HG02763 (cell line): ENCODE measurements at regions not wholly inside any gene's neighbourhood (a gene's known extent, or its start where the extent isn't known, plus 50 kb on each side); places are given as distances from the start of the nearest gene placed in this dataset.
"Not testable (repeated sequence)": the region's sequence is repeated elsewhere in the genome, so short reads cannot be mapped to it uniquely, and the experiment has no call there.

Experiments
- ATAC-seq: cut with Tn5 transposase; IDR thresholded peaks from one replicate; pipeline ENCODE4 v1.9.1; 2021; ENCODE audit warnings: mild to moderate bottlenecking, moderate library complexity; ENCODE audit not compliant: unreplicated experiment

DNA sequence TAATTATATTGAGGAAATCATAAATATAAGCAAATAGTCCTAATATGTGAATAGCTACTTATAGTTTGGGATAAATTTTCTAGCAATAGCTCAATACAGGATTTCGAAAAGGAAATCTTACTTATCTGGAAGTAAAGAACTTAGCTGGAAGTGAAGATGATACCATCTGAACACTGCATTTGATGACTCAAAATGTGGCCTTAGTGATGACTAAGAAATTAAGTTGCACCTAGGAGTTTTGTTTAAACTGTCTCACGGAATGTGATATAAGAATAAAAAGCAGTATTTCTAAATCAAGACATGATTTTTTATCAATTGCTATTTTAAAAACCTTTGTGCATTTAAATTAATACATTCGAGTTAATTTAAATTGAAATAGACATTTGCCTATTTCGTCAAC, 91.2 kb downstream of the EOMES start:
- no peak for ATAC-seq

DNA sequence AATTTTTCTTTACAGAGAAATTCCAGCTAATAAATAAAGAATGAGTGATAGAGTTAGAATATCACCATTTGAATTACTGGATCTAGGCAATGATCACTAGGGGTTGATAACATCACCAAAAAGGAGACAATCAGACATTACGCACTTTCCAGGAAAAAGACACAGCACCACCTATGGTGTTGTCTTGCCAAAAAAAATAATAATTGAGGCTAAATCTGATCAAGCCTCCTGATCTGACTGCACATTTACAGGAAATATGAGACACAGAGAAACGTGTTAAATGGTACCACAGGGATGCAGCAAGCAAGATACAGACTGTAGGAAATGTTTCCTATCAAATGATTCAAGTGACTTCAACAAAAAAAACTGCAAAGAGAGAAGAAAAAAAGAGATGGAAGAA, 92.8 kb downstream of the EOMES start:
- no peak for ATAC-seq

DNA sequence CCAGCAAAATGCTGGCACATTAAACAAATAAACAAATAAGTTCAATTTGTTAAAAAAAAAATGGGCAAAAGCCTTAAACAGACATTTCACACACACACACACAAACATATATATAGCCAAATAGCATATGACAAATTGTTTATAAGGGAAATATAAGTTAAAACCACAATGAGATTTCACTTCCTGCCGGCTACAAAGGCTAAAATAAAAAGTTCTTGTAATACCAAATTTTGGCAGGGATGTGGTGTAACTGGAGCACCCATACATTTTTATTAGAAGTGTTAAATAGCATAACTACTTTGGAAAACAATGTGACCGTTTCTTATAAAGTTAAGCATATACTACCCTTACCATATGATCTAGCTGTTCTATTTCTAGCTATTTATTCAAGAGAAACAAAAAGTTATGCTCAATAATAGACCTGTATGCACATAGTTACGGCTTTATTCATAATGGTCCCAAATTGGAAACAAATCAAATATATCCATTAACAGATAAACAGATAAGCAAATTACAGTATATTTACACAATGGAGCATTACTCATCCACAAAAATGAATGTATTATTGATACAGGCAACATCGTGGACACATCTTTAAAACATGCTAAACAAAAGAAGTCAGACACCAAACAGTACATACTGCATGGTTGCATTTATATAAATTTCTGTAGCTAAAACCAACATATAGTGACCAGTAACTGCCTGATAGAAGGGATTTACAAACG, 93.9 kb downstream of the EOMES start:
- no peak for ATAC-seq

DNA sequence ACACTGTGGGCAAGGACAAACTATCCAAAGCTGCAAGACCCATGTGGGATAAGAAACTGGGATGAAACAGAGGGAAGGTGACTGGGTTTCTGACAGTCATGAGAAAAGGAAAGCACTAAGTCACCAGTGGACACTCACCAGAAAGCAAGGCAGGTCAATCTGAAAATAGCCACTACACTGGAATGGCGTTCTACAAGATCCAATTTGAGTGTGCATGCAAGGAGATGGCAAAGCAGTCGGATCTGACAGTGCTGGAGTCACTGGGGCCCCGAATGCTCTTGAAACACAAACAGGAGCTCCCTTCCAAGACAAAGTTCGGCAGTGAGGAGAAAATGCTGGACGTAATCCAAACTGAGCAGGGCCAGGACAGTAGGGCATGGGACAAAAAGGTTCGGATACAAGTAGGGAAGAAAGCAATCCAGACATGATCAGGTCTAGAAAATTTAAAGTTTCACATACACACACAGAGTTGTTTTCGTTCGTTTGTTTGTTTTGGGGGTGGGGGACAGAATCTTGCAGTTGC, 95.5 kb downstream of the EOMES start:
- ATAC-seq: no peak

DNA sequence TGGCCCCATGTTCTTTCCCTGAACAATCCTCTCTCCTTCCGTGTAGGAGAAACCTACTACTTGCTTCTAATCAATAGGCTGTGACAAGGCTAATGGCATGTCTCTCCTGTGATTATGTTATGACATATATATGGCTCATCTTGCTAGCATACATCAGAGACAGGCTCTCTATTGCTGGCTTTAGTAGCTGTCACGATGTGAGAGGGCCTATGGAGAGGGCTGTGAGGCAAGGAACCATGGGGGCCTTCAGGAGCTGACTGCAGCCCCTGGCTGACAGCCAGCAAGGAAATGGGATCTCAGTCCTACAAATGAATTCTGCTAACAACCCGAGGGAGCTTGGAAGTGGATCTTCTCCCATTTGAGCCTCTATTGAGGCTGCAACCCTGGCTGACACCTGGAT, 96.3 kb downstream of the EOMES start:
- no peak for ATAC-seq

DNA sequence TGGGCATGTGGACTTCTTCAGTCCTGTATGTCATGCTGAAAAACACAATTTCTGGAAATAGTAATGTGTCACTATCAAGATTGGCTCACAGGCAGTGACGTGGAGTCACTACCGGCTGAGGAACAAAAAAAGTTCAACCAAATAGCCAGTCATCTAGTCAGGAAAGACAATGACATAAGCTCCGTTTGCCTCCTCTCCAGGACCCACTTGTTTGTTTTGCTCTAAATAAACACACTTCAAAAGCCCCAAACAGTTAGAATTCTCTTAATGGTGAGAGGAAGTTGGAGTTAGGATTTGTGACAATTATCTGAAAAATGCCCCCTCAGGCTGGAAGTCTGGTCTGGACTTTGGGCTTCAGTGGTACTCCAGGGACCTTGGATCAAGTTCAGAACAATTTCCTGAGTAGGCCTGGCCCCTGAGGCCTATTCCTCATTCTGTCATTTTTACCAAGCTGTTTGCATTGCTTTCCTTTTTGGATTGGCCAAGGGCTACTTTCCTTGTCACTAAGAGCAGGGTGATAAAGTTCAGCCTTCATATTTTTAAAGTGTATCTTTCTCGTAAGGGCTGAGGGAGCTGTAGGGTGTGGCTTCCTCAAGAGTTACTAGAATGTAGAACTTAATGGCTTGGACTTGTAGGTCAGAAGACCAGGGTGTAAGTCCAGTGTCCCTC, 98.9 kb downstream of the EOMES start:
- ATAC-seq: no peak

DNA sequence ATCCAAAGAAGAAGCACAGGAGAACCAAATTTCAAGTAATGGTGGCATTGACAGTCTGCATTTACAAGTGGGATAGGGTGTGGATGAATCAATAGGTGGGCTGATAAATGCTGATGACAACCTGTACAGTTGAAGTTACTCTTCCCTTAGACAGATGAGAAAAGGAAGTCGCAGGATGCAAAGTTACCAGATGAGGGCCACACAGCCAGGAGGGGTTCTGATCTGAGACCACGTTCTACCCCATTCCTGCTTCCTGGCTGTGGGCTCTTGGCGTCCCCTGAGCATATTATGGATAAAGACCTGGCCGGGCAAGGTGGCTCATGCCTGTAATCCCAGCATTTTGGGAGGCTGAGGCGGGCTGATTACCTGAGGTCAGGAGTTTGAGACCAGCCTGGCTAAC, 104.6 kb downstream of the EOMES start:
- no peak for ATAC-seq

DNA sequence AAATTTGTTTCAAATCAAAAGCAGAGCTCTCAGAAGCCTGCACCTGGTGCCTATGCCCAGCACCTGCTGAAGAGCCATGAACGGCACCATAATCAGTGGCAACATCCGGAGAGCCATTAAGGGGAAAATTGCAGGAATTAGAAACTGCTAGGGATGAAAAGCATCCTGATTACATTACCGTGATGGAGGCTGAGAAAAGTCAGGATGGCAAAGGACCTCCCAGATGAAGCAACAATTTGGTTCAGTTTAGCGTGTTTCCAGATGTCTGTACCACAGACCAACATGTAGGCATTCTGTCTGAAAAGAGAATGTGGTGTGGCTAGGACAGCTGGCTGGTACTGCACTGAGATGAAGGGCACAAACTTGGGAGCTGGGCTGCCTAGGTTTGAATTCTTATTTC, 106.1 kb downstream of the EOMES start:
- ATAC-seq: no peak

DNA sequence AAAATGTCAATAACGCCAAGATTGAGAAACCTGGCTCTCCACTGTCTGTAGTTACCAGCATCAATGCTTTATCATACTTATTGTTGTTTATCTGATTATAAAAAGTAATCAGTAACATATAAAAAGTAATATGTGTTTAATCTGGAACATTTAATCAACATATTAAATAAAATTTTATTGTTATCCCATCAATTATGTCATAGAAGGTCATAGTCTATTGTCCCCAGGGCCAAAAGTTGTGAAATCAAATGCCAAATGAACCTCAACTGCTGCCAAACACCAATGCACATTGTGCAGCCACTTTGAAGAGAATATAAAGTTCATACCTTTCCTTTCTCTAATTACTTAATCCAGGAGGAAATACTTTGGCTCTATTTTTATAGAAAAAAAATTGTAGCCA, 106.6 kb downstream of the EOMES start:
- no peak for ATAC-seq

DNA sequence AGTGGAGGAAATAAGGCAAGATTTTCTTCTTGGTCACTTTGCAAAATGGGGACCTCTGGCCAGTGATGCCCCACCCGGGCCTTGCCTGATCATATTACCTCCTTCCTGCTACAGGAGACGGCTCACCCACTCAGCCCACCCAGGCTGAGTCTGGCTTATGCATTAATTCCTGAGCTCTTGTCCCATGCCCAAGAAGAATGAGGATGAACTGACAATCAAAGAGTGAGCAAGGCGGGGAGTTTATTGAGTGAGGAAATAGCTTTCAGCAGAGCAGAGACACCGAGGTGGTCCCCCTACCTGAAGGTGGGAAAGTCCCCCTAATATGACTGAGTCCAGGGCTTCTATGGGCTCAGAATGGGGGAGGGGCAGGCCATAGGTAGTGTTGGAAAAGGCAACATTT, 107.5 kb downstream of the EOMES start:
- ATAC-seq: no peak

DNA sequence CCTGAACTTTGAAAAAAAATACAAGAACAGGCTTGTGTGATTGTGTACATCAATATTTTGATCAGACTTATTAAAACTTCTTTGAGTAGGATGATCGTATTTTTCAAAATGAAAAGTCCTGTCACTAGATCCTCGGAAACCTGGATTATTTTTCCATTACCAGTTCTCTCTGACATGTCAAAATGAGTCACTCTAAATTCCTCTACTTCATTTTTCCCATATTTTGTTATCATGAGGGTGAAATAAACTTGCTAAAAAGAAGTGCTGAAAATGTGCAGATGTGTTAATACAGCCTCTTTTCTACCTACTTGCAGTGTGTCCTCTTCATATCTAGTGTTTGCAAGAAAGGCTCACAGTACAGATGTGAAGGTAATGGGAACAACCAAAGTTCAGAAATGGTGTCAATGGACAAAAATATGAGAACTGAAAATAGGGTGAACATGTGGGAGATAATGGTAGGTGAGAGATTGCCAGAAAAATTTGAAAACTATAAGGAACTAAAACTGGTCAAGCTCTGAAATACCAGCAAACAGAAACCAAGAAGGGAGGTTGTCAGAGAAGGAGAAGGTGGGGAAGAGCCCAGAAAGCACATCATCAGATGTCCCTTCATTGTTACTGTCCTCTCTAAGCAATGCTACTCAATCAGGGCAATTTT, 108.2 kb downstream of the EOMES start:
- ATAC-seq: no peak

DNA sequence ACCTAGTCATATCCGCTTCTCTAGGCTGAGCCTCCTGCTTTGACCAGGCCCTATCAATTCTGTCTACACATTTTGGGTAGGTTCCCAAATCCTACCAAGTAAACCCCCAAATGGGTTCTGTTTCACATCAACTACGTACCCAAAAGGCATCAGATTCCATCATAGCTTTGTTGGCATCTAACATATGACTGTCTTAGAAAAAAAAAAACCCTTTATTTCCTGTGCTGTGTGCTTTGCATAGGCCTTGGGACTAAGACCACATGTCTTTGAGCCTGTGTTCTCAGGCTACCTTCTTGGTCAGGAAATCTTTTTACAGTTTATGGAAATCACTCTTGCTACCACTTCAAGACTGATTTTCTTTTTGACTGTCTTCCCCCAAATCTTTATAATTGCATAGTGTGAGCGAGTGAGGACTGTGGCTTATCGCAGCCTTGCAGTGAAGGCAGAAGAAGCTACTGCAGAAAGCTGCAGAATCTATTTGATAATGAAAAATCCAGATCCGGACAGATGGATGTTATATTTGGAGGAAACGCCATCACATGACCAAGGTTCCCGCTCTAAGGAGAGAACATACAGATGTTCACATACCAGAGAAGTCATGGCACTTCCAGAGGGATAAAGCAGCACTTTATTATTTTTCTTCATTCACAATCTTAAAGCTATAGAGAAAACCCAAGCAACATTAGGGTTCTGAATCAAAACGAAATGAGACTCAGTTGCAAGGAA, 111.2 kb downstream of the EOMES start:
- peak; percentile 60 for ATAC-seq

DNA sequence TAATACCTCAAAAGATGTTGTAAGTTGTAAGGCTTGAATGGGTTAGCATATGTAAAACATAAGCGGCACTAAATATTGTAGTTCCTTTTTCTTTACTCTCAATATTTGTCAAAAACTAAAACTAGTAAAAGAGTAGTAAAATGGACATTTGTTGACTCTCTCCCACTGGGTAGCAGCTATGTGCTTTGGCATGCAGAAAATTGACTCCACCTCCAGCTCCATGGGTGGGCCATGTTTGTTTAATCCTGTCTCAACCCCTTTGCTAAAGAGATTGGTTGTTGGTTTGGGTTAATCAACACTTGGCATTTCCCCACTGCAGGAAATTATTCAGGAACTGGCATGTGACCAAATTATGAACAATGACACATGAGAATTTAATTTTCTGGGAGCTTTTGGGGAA, 114.8 kb downstream of the EOMES start:
- no peak for ATAC-seq

DNA sequence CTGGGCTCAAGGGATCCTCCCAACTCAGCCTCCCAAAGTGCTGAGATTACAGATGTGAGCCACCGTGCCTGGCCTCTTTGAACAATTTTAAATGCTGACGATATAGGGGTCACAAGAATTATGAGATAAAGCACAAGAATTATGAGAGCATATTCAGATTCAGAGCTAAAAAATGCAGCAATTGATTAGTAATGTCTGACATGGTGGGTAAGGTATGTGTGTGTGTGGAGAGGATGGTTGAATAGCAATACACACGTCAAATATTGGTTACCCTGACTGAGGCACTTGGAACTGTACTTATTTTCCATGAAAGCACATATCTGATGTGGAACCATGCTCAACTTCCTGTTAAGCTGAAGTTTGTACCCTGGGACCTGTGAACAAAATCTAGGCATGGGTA, 115.6 kb downstream of the EOMES start:
- ATAC-seq: no peak

DNA sequence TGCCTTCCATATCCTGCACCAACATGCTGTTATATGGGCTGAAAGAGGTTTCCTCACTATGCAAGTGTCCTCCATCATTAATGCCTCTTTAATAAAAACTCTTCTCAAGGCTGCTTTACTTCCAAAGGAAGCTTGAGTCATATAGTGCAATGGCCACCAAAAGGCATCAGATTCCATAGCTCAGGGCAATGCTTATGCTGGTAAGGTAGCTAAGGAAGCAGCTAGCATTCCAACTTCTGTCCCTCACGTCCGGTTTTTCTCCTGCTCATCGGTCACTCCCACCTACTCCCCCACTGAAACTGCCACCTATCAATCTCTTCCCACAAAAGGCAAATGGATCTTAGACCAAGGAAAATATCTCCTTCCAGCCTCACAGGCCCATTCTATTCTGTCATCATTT, 117.1 kb upstream of the SLC4A7 start:
- ATAC-seq: not testable (repeated sequence)

DNA sequence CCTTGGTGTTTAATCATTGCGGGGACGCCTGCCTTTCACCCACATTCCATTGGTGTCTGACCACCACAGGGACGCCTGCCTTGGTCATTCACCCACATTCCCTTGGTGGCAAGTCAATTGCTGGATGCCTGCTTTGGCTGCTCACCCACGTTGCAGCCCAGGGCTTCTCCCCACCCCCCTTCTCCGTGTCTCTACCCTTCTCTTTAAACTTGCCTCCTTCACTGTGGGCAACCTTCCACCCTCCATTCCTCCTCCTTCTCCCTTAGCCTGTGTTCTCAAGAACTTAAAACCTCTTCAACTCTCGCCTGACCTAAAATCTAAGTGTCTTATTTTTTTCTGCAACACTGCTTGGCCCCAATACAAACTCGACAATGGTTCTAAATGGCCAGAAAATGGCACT, 115.6 kb upstream of the SLC4A7 start:
- not testable (repeated sequence) for ATAC-seq

DNA sequence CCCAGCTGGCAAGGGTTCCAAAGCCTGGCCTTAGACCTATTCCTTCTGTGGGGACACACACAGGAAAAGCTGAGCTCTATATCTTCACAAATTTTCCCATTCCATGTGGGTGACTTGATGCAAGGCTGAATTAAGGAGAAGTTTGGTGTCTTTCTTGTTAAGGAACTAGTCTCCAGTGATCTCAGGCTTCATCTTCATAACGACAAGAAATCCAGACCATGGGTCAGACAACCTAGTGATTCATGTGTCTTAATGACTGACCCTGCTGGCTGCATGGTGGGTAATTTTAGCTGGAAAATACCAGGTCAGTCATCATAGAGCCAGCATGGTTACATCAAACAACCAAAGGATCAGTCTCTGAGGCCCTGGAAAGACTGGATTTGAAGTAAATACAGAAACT, 112.7 kb upstream of the SLC4A7 start:
- no peak for ATAC-seq

DNA sequence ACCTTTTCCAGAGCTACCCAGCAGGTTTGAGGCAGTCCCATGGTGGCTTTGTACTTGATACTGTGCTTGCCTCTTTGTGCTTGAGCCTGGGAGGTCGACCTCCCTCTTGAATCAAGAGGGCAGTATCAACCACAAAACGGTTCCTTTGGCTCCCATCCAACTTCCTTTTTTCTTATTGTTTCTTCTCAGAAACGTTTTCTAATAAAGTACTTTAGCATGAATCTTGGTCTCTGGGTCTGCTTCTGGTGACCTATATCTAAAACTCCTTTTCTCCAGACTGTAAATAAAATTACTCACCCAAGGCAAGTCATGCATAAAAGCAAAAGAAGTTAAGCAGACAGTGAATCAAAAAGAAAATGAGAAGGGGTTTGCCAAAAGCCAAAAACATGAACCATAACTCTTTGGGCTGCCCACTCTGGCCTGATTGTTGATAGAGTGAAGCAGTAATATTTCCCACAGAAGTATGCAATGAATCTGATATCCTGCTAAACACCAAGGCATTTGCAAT, 112.2 kb upstream of the SLC4A7 start:
- no peak for ATAC-seq

DNA sequence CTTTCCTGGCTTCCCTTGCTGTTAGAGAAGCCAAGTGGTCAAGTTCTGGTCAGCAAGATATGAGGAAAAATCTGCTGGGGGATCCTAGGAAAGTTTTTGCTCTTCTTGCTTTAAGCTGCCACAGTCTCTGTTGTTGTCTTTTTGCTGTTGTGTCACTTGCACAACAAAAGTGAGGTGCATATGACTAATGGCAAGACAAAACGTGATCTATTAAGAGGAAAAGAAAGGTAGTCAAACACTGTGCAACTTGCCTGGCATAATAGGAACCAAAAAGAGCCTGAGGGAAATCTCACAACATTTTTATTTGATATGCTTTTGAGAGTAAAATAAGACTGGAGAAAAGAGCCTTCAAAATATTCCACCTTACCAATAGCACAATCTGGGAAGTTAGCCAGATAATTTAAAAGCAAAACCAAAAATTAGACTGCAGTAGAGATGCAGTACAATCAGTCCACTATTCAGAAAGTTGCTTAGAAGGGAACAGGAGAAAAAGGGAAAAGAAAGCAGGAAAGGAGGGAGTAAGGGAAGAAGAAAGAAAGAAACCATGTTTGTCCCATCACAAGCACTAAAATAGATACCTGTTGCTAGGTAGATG, 110.0 kb upstream of the SLC4A7 start:
- no peak for ATAC-seq

DNA sequence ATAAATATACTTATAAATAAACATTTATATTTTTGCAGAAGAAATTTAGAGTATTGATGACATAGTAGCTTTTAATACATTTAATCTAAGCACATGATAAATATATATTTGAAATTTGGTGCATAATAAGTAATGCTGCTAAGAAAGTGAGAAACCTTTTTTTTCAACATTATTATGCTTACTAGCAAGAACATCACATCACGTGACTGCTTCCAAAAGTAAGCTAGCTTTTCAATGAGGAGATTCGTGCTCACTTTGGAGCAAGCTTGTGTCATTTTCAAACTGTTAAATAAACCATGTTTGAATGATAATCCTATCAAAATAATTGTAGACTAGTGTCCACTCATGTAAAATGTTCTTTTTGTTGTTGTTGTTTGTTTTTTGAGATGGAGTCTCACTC, 109.0 kb upstream of the SLC4A7 start:
- ATAC-seq: no peak
